NK-92 treated with Interleukin-12 subunit alpha and Interleukin-12 subunit beta, amount 100 ng/mL, for 24 hours (cell line): ENCODE measurements at regions not wholly inside any gene's neighbourhood (a gene's known extent, or its start where the extent isn't known, plus 50 kb on each side); places are given as distances from the start of the nearest gene placed in this dataset.
"Not testable (repeated sequence)": the region's sequence is repeated elsewhere in the genome, so short reads cannot be mapped to it uniquely, and the experiment has no call there.

ENCODE experiments used
- DNase-seq: peaks from one replicate; lab custom pipeline; 2025; lab: John Stamatoyannopoulos, UW

GRCh38 chr13:90592943-90593342 lies 754.5 kb upstream of the MIR17HG start:
- DNase-seq, result no peak

- no peak for DNase-seq
Observed at GRCh38 chr13:90594681-90595080, 752.8 kb upstream of the MIR17HG start.

- DNase-seq, result no peak
Observed at GRCh38 chr13:90605664-90606063, 741.8 kb upstream of the MIR17HG start.

- DNase-seq, result not testable (repeated sequence)
Observed at GRCh38 chr13:90606921-90607320, 740.6 kb upstream of the MIR17HG start.

GRCh38 chr13:90612391-90612790 lies 735.1 kb upstream of the MIR17HG start:
- DNase-seq, result no peak

- DNase-seq, result no peak
Observed at GRCh38 chr13:90613076-90613795, 734.3 kb upstream of the MIR17HG start.

- DNase-seq, result no peak
Observed at GRCh38 chr13:90615236-90615635, 732.3 kb upstream of the MIR17HG start.

GRCh38 chr13:90615767-90616166 lies 731.7 kb upstream of the MIR17HG start:
- no peak for DNase-seq

GRCh38 chr13:90618133-90618532 lies 729.4 kb upstream of the MIR17HG start:
- DNase-seq, result no peak

- no peak for DNase-seq
Observed at GRCh38 chr13:90622541-90622940, 724.9 kb upstream of the MIR17HG start.

- no peak for DNase-seq
Observed at GRCh38 chr13:90623318-90624011, 724.0 kb upstream of the MIR17HG start.

GRCh38 chr13:90627813-90628212 lies 719.7 kb upstream of the MIR17HG start:
- no peak for DNase-seq

- DNase-seq, result no peak
Observed at GRCh38 chr13:90628471-90628870, 719.0 kb upstream of the MIR17HG start.

GRCh38 chr13:90630716-90631115 lies 716.8 kb upstream of the MIR17HG start:
- DNase-seq, result no peak

- DNase-seq, result no peak
Observed at GRCh38 chr13:90632184-90632583, 715.3 kb upstream of the MIR17HG start.

GRCh38 chr13:90633849-90634248 lies 713.6 kb upstream of the MIR17HG start:
- DNase-seq, result no peak

- DNase-seq, result no peak
Observed at GRCh38 chr13:90640976-90641375, 706.5 kb upstream of the MIR17HG start.

GRCh38 chr13:90641884-90642283 lies 705.6 kb upstream of the MIR17HG start:
- DNase-seq, result no peak

GRCh38 chr13:90645582-90645981 lies 701.9 kb upstream of the MIR17HG start:
- DNase-seq, result no peak

- DNase-seq, result no peak
Observed at GRCh38 chr13:90648497-90648896, 699.0 kb upstream of the MIR17HG start.

GRCh38 chr13:90652036-90652435 lies 695.5 kb upstream of the MIR17HG start:
- DNase-seq, result no peak

GRCh38 chr13:90654970-90655369 lies 692.5 kb upstream of the MIR17HG start:
- no peak for DNase-seq

GRCh38 chr13:90664200-90664599 lies 683.3 kb upstream of the MIR17HG start:
- DNase-seq, result not testable (repeated sequence)

GRCh38 chr13:90673746-90674145 lies 673.7 kb upstream of the MIR17HG start:
- DNase-seq, result no peak
